ENCODE measurements at regions not wholly inside any gene's neighbourhood (a gene's known extent, or its start where the extent isn't known, plus 50 kb on each side); places are given as distances from the start of the nearest gene placed in this dataset.

DNA sequence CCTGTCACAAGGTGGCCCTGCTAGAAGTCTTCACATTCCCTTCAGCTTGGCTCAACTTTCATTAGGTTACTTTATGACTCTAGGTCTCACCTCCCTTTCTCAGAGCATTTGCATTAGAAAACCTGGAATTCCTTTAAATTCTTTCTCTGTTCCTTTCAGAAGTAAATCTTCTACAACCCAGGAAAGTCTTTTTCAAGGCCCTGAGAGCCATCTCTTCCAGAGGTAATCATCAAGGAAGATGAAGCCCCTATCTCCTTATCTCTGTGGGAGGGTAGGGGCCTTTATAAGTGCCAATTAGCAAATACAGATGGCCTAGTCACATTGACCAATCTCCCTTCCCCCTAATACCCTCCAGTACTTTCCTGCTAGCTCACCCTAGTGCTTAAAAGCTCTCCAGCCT is 848.0 kb upstream of the FAM98A start (continued):
- TF ChIP-seq REST (IDR thresholded peaks at IDR 0.05), result no peak
- TF ChIP-seq, protein P1, sequence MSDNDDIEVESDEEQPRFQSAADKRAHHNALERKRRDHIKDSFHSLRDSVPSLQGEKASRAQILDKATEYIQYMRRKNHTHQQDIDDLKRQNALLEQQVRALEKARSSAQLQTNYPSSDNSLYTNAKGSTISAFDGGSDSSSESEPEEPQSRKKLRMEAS (IDR thresholded peaks at IDR 0.05), result no peak
- TF ChIP-seq RAD21 (IDR thresholded peaks at IDR 0.05), result no peak
- no peak for TF ChIP-seq EGR1 (IDR thresholded peaks at IDR 0.05; ENCODE audit: low read depth in 2 of 2)
- TF ChIP-seq TAF1 (conservative IDR thresholded peaks at IDR 0.05), result no peak
- no peak for TF ChIP-seq JUND (IDR thresholded peaks at IDR 0.05)

DNA sequence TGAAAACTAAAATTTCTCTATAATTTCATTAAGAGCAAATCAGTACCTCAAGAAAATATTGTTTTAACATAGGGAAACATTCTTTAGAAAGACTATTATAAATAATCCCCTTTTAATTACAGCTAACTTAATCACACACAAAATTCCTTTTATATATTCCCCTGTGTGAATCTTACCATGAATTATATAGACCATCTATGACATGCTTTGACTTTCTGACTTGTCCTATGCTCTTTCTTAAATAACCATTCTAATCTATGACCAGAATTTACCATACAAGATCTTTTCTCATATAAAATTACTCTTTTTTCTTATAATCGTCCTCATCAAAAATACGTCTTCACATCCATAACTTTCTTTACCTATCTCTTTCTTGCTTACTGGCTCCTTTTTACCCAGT is 824.2 kb upstream of the FAM98A start:
- Histone ChIP-seq H3K9me3 (ENCODE audit: control insufficient read depth in 4 of 4, low read length in 3 of 4) (no peaks in the 10 kb centered on the region), H3K36me3 (ENCODE audit: control insufficient read depth in 4 of 4, insufficient read depth in 3 of 4, low read depth in 1 of 4, low read length in 3 of 4) (no peaks in the 10 kb centered on the region)
- 92% methylated on average over 2 of the region's 2 CpGs for WGBS

DNA sequence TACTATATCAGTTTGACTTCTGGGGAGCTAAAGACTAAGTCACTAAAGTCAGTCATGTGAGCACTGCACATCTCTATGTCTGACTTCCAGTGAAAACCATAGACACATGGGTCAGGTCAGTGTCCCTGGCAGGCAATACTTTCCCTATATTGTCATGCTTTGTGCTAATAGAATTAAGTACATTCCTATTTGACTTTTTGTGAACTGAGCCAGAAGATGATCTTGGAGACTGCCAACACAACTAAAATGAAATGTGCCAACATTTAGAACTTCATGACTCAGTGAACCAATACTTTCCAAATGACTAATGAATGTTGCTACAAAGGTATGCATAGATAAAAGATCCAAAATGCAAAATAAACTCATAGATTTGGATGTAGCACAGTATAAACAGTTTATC is 820.8 kb upstream of the FAM98A start:
- TF ChIP-seq RAD21 (IDR thresholded peaks at IDR 0.05), result no peak
- TF ChIP-seq, protein P1 (IDR thresholded peaks at IDR 0.05), result no peak
- TF ChIP-seq, protein P2, sequence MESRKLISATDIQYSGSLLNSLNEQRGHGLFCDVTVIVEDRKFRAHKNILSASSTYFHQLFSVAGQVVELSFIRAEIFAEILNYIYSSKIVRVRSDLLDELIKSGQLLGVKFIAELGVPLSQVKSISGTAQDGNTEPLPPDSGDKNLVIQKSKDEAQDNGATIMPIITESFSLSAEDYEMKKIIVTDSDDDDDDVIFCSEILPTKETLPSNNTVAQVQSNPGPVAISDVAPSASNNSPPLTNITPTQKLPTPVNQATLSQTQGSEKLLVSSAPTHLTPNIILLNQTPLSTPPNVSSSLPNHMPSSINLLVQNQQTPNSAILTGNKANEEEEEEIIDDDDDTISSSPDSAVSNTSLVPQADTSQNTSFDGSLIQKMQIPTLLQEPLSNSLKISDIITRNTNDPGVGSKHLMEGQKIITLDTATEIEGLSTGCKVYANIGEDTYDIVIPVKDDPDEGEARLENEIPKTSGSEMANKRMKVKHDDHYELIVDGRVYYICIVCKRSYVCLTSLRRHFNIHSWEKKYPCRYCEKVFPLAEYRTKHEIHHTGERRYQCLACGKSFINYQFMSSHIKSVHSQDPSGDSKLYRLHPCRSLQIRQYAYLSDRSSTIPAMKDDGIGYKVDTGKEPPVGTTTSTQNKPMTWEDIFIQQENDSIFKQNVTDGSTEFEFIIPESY (IDR thresholded peaks at IDR 0.05), result no peak
- TF ChIP-seq CTCF (IDR thresholded peaks at IDR 0.05; ENCODE audit: low read depth, low read length, missing input control), result no peak
- no peak for TF ChIP-seq JUND (IDR thresholded peaks at IDR 0.05)
- TF ChIP-seq, protein P3, sequence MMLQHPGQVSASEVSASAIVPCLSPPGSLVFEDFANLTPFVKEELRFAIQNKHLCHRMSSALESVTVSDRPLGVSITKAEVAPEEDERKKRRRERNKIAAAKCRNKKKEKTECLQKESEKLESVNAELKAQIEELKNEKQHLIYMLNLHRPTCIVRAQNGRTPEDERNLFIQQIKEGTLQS (IDR thresholded peaks at IDR 0.05), result no peak
- TF ChIP-seq NR2F2 (IDR thresholded peaks at IDR 0.05), result no peak
- no peak for TF ChIP-seq SP1 (IDR thresholded peaks at IDR 0.05)
- TF ChIP-seq HNF4G (IDR thresholded peaks at IDR 0.05), result no peak
- no peak for TF ChIP-seq RXRA (IDR thresholded peaks at IDR 0.05)
- no peak for TF ChIP-seq YY1 (IDR thresholded peaks at IDR 0.05)
- no peak for TF ChIP-seq HNF4A (conservative IDR thresholded peaks at IDR 0.05)
- no peak for TF ChIP-seq TAF1 (conservative IDR thresholded peaks at IDR 0.05)
- no peak for TF ChIP-seq REST (IDR thresholded peaks at IDR 0.05)
- H3K27me3 ChIP-seq (ENCODE audit: control insufficient read depth in 4 of 4, insufficient read depth in 4 of 4, low read length in 3 of 4), result no peaks in the 10 kb centered on the region
- DNase-seq (ENCODE audit: low spot score), result no peak

More for the DNA sequence above, 824.2 kb upstream of the FAM98A start:
- TF ChIP-seq JUND (IDR thresholded peaks at IDR 0.05) (no peak), NR2F2 (IDR thresholded peaks at IDR 0.05) (no peak), FOXA2 (IDR thresholded peaks at IDR 0.05) (no peak), YY1 (IDR thresholded peaks at IDR 0.05) (no peak), SP1 (IDR thresholded peaks at IDR 0.05) (no peak), RAD21 (IDR thresholded peaks at IDR 0.05) (no peak)
- Histone ChIP-seq H3K27ac (ENCODE audit: low read depth in 1 of 2, low read length in 2 of 2) (no peak overlapping the region), H3K27me3 (ENCODE audit: control insufficient read depth in 4 of 4, insufficient read depth in 4 of 4, low read length in 3 of 4) (no peaks in the 10 kb centered on the region), H3K4me3 (ENCODE audit: low read depth in 1 of 3, low read length in 3 of 3) (no peak overlapping the region), H3K4me1 (ENCODE audit: control insufficient read depth in 4 of 4, insufficient read depth in 4 of 4, low read length in 3 of 4) (no peaks in the 10 kb centered on the region), H3K9ac (ENCODE audit: low read depth in 1 of 2, low read length in 2 of 2) (no peak overlapping the region)
- DNase-seq (ENCODE audit: low spot score), result no peak

More for the DNA sequence above, 820.8 kb upstream of the FAM98A start:
- Histone ChIP-seq H3K9me3 (ENCODE audit: control insufficient read depth in 4 of 4, low read length in 3 of 4) (no peaks in the 10 kb centered on the region), H3K9ac (ENCODE audit: low read depth in 1 of 2, low read length in 2 of 2) (no peak overlapping the region), H3K4me3 (ENCODE audit: low read depth in 1 of 3, low read length in 3 of 3) (no peak overlapping the region), H3K36me3 (ENCODE audit: control insufficient read depth in 4 of 4, insufficient read depth in 3 of 4, low read depth in 1 of 4, low read length in 3 of 4) (no peaks in the 10 kb centered on the region), H3K27ac (ENCODE audit: low read depth in 1 of 2, low read length in 2 of 2) (no peak overlapping the region), H3K4me1 (ENCODE audit: control insufficient read depth in 4 of 4, insufficient read depth in 4 of 4, low read length in 3 of 4) (no peaks in the 10 kb centered on the region)
